Stimulated activated naive CD8-positive, alpha-beta T cell treated with anti-CD3 and anti-CD28 coated beads, Interleukin-15, amount 100 ng/mL, for 72 hours (primary cell): ENCODE measurements at regions not wholly inside any gene's neighbourhood (a gene's known extent, or its start where the extent isn't known, plus 50 kb on each side); places are given as distances from the start of the nearest gene placed in this dataset.
A peak's percentile ranks its signal among the peaks of the same experiment; 100 is the strongest.

ENCODE experiments used
- ATAC-seq: fragments of 150-1000 bp; cut with Tn5 transposase; 2 replicates; pipeline ENCODE4 v1.10.0; 2021; ENCODE audit warnings: mild to moderate bottlenecking, moderate library complexity
- DNase-seq, 2 donors: peaks; one replicate each; pipeline ENCODE4 v3.0.0; 2021 to 2022
- H3K27ac Mint-ChIP-seq, 2 donors: one replicate each; pipeline ENCODE4 v1.8.0; 2022; ENCODE audit warnings: mild to moderate bottlenecking in 2 of 2, mixed read lengths in 2 of 2, moderate library complexity in 2 of 2
- H3K27me3 Mint-ChIP-seq: one replicate; pipeline ENCODE4 v1.8.0; 2022; ENCODE audit warnings: mixed read lengths
- H3K4me1 Mint-ChIP-seq: one replicate; pipeline ENCODE4 v1.8.0; 2022; ENCODE audit warnings: mild to moderate bottlenecking, mixed read lengths
- H3K4me3 Mint-ChIP-seq, 2 donors: one replicate each; pipeline ENCODE4 v1.8.0; 2022; ENCODE audit warnings: mild to moderate bottlenecking in 2 of 2, mixed read lengths in 2 of 2, moderate library complexity in 1 of 2
- H3K9me3 Mint-ChIP-seq, 2 donors: one replicate each; pipeline ENCODE4 v1.8.0; 2022; ENCODE audit warnings: mixed read lengths in 2 of 2

DNA sequence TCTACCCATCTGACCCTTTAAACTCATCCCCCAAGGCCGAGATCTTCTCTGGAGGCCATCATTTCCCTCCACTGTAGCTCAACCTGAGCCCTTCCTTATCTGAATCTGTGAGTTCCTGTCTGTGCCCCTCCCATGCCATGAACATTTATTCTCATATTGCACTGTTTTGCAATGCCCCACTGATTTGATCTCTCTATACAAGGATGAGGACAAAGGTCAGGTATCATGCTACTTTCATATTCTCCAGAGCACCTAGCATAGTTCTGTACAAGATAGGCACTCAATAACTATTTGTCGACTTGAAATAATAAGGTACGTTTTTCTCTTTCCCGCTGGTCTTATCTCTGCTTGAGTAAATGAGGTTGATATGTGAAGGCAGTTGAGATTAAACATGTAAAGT, 135.5 kb downstream of the KLF5 start:
- DNase-seq (no peak), ATAC-seq (no peak)
- no peak overlapping the region for H3K27ac Mint-ChIP-seq
- H3K27me3 Mint-ChIP-seq, result no peaks in the 10 kb centered on the region
- no peaks in the 10 kb centered on the region for H3K9me3 Mint-ChIP-seq
- no peak overlapping the region for H3K4me3 Mint-ChIP-seq
- no peaks in the 10 kb centered on the region for H3K4me1 Mint-ChIP-seq

DNA sequence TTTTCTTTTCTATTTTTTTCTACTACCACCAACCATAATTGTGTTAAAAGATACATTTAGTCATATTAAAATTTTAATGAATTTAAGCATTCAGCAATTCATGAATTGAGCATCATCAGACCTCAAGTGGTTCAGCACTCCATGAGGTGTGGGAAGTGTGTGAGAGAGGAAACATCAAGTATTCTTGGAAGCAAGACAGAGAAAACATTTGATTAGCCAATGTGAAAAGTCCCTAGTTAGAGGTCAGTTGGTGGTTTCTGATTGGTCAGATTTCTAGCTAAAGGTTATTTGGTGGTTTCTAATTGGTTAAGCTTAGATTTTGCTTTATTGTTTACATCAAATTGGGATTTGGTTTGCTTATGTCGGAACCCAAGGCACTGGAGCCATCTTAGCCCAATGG, 134.7 kb downstream of the KLF5 start:
- H3K4me1 Mint-ChIP-seq, result no peaks in the 10 kb centered on the region
- no peak overlapping the region for H3K4me3 Mint-ChIP-seq
- no peak overlapping the region for H3K27ac Mint-ChIP-seq
- no peak for DNase-seq
- H3K27me3 Mint-ChIP-seq, result no peaks in the 10 kb centered on the region
- H3K9me3 Mint-ChIP-seq, result no peaks in the 10 kb centered on the region
- ATAC-seq, result no peak

DNA sequence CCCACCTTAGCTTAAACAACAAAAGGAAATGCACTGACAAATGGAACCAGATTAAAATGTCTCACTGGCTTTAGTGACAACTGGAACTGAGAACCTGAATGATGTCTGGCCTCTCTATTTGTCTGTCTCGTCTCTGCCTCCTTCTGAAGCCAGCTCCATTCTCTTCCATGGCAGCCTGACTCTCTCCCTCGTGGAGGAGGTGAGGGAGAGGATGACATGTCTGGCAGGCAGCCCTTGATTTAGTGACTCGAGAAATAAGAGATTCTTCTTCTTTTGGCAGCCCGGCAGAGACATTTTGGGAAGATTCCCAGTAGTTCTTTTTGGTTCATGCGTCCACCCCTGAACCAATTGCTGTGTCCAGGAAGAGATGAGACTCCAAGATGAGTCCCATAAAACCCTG, 131.7 kb downstream of the KLF5 start:
- ATAC-seq, result no peak
- DNase-seq, result no peak
- Mint-ChIP-seq H3K4me3 (no peak overlapping the region), H3K9me3 (no peaks in the 10 kb centered on the region), H3K4me1 (no peaks in the 10 kb centered on the region), H3K27me3 (no peaks in the 10 kb centered on the region), H3K27ac (no peak overlapping the region)

DNA sequence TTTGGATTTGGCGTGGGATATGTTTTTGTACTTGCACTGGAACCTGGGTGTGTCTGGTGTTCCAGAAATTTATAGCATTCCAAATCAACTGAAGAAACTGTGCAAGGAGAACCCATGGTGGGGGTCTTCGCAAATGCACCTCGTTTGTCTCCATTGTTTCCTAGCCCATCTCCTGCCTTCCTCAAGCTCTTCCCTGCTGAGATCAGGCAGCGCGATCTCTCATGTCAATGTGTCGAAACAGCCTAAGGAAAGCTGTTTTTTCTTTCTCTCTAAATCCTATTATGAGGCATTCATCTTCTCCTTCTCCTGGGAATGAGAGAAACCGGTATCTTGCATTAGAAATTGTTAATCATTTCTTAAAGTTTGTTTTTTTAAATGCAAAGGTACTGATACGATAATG, 131.0 kb downstream of the KLF5 start:
- Mint-ChIP-seq H3K4me3 (no peak overlapping the region), H3K4me1 (no peaks in the 10 kb centered on the region), H3K9me3 (no peaks in the 10 kb centered on the region), H3K27ac (no peak overlapping the region), H3K27me3 (no peaks in the 10 kb centered on the region)
- ATAC-seq (no peak), DNase-seq (no peak)

DNA sequence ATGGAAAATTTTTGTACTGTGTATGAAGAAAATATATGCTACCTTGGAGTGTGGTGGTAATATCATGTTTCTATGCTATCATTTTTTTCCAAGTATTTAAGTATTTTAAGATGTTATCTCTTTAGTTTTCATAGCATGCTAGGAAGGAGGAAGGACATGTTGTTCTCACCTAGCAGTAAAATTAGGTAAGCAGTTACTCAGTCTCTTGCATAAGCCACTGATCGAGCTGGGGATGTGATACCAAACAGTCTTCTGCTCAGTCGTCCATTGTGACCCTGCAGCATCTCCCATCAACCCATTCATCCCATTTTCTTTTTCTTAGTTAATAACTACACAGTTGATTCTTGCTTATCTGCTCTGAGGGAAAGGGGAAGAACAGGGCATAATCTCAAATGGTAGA, 130.6 kb downstream of the KLF5 start:
- Mint-ChIP-seq H3K27me3 (no peaks in the 10 kb centered on the region), H3K4me1 (no peaks in the 10 kb centered on the region), H3K4me3 (no peak overlapping the region), H3K27ac (no peak overlapping the region), H3K9me3 (no peaks in the 10 kb centered on the region)
- DNase-seq, result no peak
- ATAC-seq, result no peak

DNA sequence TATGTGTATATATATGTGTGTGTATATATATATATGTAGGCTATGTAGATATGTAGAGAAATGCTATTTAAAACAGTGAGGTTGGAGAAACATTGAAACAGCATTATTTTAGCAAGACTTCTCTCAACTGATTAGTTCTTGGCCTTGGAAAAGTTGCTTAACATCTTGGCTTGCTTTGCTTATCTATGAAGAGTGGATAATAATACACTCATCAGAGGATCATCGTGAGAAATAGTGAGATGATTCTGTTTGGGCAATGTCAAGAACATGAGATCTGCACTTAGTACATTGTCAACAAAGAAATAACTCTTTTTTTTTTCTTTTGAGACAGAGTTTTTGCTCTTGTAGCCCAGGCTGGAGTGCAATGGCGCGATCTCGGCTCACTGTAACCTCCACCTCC, 128.3 kb downstream of the KLF5 start:
- Mint-ChIP-seq H3K27ac (no peak overlapping the region), H3K4me3 (no peak overlapping the region), H3K27me3 (no peaks in the 10 kb centered on the region)

DNA sequence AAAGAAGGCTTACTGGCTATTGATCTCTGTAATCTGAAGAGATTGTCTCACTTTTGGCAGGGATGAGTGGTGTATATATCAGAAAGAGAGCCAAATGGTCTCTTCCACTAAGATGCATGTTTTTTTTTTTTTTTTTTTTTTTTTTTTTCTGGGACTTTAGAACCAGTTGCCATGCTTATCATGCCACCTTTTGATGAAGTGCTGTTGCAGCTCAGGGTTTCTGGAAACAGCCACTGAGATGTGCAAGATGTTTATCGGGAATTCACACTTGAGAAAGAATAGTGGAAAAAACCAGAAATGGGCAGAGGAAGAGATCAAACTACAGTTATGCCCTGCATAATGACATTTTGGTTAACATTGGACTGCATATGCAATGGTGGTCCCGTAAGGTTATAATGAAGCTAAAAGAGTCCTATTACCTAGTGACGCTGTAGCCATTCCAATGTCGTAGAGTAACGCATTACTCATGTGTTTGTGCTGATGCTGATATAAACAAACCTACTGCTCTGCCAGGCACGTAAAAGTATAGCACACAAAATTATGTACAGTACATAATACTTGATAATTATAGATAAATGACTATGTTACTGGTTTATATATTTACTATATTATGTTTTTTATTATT, 121.0 kb downstream of the KLF5 start:
- H3K4me1 Mint-ChIP-seq, result no peaks in the 10 kb centered on the region

More for the DNA sequence above, 128.3 kb downstream of the KLF5 start:
- DNase-seq, result no peak
- Mint-ChIP-seq H3K4me1 (no peaks in the 10 kb centered on the region), H3K9me3 (no peaks in the 10 kb centered on the region)
- ATAC-seq, result no peak

DNA sequence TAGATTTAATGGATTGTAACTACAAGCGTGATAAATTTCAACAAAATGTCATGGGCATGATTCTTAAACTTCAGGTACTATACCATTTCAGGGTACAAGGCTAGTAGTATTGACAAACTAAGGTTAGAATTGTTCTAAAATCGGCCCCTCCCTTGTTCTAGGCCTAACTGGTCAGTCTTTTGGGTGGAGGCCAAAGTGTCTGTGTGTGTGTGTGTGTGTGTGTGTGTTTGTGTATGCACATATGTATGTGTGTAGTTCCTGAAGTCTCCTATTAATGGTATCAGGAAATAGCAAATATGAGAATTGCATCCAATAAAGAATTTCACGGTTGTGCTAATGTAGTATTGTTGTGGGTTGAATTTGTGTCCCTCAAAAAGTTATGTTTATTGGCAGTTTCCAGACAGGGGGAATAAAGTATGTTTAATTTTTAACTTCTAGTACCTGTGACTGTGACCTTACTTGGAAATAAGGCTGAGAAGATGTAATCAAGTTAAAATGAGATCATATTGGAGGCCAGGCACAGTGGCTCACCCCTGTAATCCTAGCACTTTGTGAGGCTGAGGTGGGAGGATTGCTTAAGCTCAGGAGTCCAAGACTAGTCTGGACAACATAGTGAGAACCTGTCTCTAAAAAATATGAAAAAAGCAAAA, 119.2 kb downstream of the KLF5 start:
- ATAC-seq (no peak), DNase-seq (no peak)
- no peak overlapping the region for H3K27ac Mint-ChIP-seq
- H3K27me3 Mint-ChIP-seq, result no peaks in the 10 kb centered on the region
- no peaks in the 10 kb centered on the region for H3K9me3 Mint-ChIP-seq
- no peak overlapping the region for H3K4me3 Mint-ChIP-seq
- H3K4me1 Mint-ChIP-seq, result no peaks in the 10 kb centered on the region

More for the DNA sequence above, 121.0 kb downstream of the KLF5 start:
- ATAC-seq (no peak), DNase-seq (no peak)
- Mint-ChIP-seq H3K4me3 (no peak overlapping the region), H3K27ac (no peak overlapping the region), H3K27me3 (no peaks in the 10 kb centered on the region), H3K9me3 (no peaks in the 10 kb centered on the region)

DNA sequence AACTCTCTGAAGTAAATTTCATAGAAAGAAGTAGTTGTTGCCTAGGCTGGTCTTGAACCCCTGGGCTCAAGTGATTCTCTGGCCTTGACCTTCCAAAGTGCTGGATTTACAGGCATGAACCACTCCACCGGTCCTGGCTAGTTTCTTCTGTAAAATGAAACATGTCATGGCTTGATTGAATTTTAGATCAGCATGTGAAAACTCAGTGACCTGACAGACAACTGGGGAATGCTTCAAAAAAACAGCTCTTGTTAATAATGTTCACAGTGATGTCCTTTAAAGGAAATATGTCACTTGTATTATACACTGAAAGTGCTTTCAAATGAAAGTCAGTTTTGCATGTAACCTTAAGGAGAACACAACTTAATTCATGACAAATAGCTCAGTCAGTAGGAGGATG, 118.2 kb downstream of the KLF5 start:
- DNase-seq, result no peak
- no peak overlapping the region for H3K27ac Mint-ChIP-seq
- H3K4me3 Mint-ChIP-seq, result no peak overlapping the region
- no peak for ATAC-seq
- H3K4me1 Mint-ChIP-seq, result no peaks in the 10 kb centered on the region
- no peaks in the 10 kb centered on the region for H3K9me3 Mint-ChIP-seq
- no peaks in the 10 kb centered on the region for H3K27me3 Mint-ChIP-seq

DNA sequence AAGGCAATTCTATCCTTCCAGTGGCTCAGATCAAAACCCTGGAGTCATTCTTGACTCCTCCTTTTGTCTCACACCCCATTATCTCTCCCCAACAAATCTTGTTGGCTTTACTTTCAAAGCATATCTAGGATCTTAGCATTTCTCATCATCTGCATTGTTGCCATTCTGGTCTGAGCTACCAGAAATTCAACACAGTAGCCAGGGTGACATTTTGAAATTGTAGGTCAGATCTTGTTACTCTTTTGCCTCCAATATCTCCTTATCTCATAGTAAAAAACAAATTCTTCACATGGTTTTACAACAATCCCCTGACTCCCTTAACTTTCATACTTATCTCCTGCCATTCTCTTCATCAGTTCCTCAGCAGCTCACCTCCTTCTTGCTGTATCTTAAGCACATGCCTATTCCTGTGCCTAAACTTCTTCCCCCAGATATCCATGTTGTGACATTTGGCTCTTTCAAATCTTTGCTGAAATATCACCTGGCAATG, 115.8 kb downstream of the KLF5 start:
- H3K27ac Mint-ChIP-seq, result no peak overlapping the region
- H3K27me3 Mint-ChIP-seq, result no peaks in the 10 kb centered on the region
- no peaks in the 10 kb centered on the region for H3K4me1 Mint-ChIP-seq
- no peak overlapping the region for H3K4me3 Mint-ChIP-seq
- no peak for DNase-seq
- no peak for ATAC-seq
- no peaks in the 10 kb centered on the region for H3K9me3 Mint-ChIP-seq

DNA sequence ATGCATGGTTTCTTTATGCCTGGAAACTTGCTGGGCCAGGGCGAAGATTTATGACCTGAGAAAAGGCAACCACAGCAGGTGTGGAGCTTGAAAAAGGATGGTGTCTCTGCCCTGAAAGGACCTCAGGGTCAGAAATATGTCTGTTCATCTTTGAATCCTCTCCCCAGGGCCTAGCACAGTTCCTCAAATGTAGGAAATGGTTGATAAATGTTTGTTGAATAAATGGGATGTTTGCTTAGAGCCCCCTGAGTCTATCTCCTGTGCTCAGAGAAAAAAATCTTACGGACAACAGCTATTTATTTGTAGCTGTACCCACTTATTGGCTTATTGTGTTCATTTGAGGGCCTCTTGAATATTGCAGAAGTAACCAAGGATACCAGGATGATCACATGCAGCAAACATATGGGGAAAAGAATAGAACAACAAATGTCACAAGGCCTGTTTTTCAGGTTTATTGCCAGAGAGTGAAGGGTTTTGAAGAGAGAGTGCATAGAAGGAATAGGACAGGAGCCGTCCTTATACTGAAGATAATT, 114.5 kb downstream of the KLF5 start:
- DNase-seq (no peak), ATAC-seq (no peak)
- Mint-ChIP-seq H3K4me1 (no peaks in the 10 kb centered on the region), H3K4me3 (no peak overlapping the region), H3K27ac (no peak overlapping the region), H3K27me3 (no peaks in the 10 kb centered on the region), H3K9me3 (no peaks in the 10 kb centered on the region)

DNA sequence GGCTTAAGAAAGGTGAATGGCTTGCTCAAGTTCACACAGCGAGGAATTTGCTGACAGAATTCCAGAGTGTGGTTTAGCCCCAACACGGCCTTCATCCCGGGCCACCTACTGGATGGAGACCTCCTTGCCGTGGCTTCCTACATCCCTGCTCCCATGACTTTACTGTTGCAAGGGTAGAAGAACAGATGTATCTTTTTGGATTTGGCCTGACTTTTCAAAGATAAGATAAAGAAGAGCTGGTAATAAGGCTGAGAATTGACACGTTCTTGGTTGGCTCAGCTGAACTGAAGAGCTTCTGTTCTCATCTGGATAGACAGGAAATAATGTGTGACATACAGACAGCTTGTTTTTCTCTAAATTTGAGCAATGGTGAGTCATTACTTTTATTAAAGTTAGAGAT, 113.1 kb downstream of the KLF5 start:
- ATAC-seq (no peak), DNase-seq (no peak)
- no peak overlapping the region for H3K27ac Mint-ChIP-seq
- no peaks in the 10 kb centered on the region for H3K27me3 Mint-ChIP-seq
- H3K9me3 Mint-ChIP-seq, result no peaks in the 10 kb centered on the region
- H3K4me3 Mint-ChIP-seq, result no peak overlapping the region
- H3K4me1 Mint-ChIP-seq, result no peaks in the 10 kb centered on the region

DNA sequence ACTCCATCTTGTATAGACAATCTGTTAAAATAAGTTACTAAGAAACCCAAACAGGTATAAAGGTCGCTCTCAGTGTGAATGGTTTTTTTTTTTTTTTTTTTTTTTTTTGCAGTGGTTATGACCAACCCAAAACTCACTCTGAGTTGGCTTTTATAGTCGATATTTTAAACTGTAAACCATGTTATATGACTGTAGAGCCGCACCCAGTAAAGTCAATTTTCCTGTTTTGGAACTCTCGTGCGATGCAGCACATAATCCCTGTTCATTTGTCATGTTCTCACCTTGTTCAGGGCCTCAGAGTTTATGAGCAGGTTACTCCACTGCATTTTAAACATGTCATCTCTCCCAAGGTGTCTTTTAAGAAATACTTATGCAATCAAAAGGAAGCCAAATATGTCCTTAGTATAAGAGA, 112.5 kb downstream of the KLF5 start:
- Mint-ChIP-seq H3K9me3 (no peaks in the 10 kb centered on the region), H3K4me1 (no peaks in the 10 kb centered on the region), H3K4me3 (no peak overlapping the region), H3K27me3 (no peaks in the 10 kb centered on the region), H3K27ac (no peak overlapping the region)
- ATAC-seq (no peak), DNase-seq (no peak)

DNA sequence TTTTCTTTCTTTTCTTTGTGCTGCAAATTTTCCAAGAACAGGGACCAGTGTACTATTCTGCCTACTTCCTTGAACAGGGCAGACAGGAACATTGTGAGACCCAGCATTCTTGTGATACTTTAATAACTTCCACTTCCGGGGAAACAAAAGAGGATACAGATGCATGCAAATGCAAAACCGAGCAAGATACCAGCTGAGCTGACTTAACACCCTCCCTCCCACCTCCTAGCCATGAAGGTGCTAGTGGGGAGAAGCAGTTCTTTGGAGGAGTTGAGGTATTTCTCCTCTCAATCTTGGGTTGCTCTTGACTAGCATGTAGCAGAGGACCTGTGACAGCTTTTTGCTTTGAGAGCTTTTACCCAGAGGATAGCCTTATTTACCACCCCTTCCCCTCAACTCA, 111.2 kb downstream of the KLF5 start:
- Mint-ChIP-seq H3K27ac (no peak overlapping the region), H3K9me3 (no peaks in the 10 kb centered on the region), H3K4me1 (no peaks in the 10 kb centered on the region), H3K4me3 (no peak overlapping the region), H3K27me3 (no peaks in the 10 kb centered on the region)
- ATAC-seq (no peak), DNase-seq (no peak)

DNA sequence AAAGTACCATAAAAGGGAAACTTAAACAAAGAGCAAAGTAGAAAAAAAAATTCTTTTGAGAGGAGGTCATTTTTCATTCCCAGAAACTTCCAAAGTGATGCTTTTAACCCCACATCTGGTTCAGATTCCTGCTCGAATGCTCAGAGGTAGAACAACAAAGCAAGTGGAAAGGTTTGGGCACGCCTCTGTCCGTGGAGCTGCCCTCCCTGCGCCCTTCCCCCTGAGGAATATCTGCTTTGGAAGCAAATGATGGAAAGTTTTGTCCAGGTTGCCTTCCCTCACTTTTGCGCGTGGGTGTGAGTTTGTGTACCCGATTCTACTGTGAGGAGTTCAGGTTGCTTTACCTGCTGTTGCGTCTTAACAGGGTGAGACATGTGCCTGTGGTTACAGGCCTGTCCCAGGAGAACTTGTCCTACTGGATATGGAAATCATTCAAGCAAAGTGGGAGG, 110.2 kb downstream of the KLF5 start:
- Mint-ChIP-seq H3K4me1 (no peaks in the 10 kb centered on the region), H3K27ac (no peak overlapping the region), H3K27me3 (no peaks in the 10 kb centered on the region), H3K4me3 (no peak overlapping the region), H3K9me3 (no peaks in the 10 kb centered on the region)
- DNase-seq (no peak), ATAC-seq (no peak)

DNA sequence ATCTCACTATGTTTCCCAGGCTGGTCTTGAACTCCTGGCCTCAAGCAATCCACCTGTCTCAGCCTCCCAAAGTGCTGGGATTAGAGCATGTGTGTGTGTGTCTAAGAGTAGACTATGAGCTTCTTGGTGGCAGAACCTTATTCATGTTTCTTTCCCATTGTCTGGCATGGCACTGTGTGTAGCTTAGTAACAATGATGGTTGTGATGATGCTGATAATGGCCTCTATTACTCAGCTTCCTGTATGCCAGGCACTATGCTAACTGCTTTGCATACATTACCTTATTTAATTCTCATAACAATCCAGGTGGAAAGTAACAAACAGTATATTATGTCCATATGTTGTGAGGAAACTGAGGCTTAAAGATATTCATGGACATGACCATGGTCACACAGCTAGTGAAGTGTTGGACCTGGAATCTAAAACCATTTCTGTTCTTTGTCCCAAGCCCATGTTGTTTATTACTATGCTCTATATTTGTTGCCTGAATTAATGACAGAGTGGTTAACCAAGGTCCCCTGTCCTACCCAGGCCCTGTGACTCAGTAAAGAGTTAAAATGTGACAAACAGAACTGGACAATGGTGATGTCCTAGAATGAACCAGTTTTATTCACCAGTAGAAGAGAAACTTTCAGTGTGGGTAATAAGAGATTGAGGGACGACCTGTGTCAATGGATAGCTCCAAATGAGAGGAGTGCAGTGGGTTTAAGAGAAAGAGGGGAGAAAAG, 109.6 kb downstream of the KLF5 start:
- H3K27ac Mint-ChIP-seq, result no peak overlapping the region

More for the DNA sequence above, 109.6 kb downstream of the KLF5 start:
- H3K4me3 Mint-ChIP-seq, result no peak overlapping the region
- ATAC-seq, result peak; percentile 74
- no peaks in the 10 kb centered on the region for H3K4me1 Mint-ChIP-seq
- H3K27me3 Mint-ChIP-seq, result no peaks in the 10 kb centered on the region
- DNase-seq, result no peak
- no peaks in the 10 kb centered on the region for H3K9me3 Mint-ChIP-seq
